Stomach (tissue), 8 donors: ENCODE measurements at regions not wholly inside any gene's neighbourhood (a gene's known extent, or its start where the extent isn't known, plus 50 kb on each side); places are given as distances from the start of the nearest gene placed in this dataset.

Experiments
- DNase-seq, 2 donors: peaks; one replicate each; pipeline versions ENCODE4 v3.0.0 to v3.0.0-alpha.2; 2013 to 2019
- H3K27ac ChIP-seq, 5 donors: fragments of 200-600 bp in 4 of 5; sonication (generic) in 4 of 5; one replicate each; pipeline ENCODE4 v1.5.1; 2013 to 2019; ENCODE audit warnings: mild to moderate bottlenecking in 1 of 5, moderate library complexity in 1 of 5
- H3K27me3 ChIP-seq, 3 donors: fragments of 200-600 bp; sonication (generic); one replicate each; pipeline ENCODE4 v1.5.1; 2017 to 2019; ENCODE audit warnings: mixed run types in 1 of 3
- H3K36me3 ChIP-seq, 4 donors: fragments of 200-600 bp; sonication (generic); 1 replicate in 3 of 4; 2 replicates in 1 of 4; pipeline ENCODE4 v1.5.1; 2016 to 2019
- H3K4me1 ChIP-seq, 4 donors: fragments of 200-600 bp; sonication (generic); one replicate each; pipeline ENCODE4 v1.5.1; 2016 to 2019
- H3K4me3 ChIP-seq, 4 donors: fragments of 200-600 bp; sonication (generic) in 3 of 4; one replicate each; pipeline ENCODE4 v1.5.1; 2016 to 2019; ENCODE audit warnings: mild to moderate bottlenecking in 1 of 4
- H3K9me3 ChIP-seq, 4 donors: fragments of 200-600 bp; sonication (generic); one replicate each; pipeline ENCODE4 v1.5.1; 2016 to 2019
- CTCF ChIP-seq, 7 experiments: fragments of 450-650 bp in 4 of 7; fragments of 200-600 bp in 3 of 7; sonication (generic) in 3 of 7; IDR thresholded peaks; one replicate each; pipeline ENCODE4 v1.5.1; 2016 to 2019; ENCODE audit warnings: antibody characterized with exemption in 7 of 7, control low read depth in 2 of 7, mild to moderate bottlenecking in 1 of 7
- EP300 ChIP-seq: sonication (generic); formaldehyde crosslinking; IDR thresholded peaks from one replicate; pipeline ENCODE4 v1.6.1; 2017; ENCODE audit warnings: antibody characterized with exemption
- POLR2A ChIP-seq, 4 donors: fragments of 450-650 bp; IDR thresholded peaks; one replicate each; pipeline ENCODE4 v1.6.1; 2016; ENCODE audit warnings: antibody characterized with exemption in 4 of 4, control low read depth in 2 of 4, mild to moderate bottlenecking in 1 of 4, moderate library complexity in 1 of 4
- POLR2AphosphoS5 ChIP-seq, 3 donors: sonication (generic); formaldehyde crosslinking; IDR thresholded peaks; one replicate each; pipeline ENCODE4 v1.6.1; 2016; ENCODE audit warnings: antibody characterized with exemption in 3 of 3
- WGBS, 5 donors: extraction: QIAGEN DNeasy Blood & Tissue Kit in 3 of 5; methylation state at CpG; one replicate each; pipeline versions ENCODE4 v1.1.5 to v1.1.7; 2013 to 2018; 5-methylcytosine and 5-hydroxymethylcytosine counted together
- intact Hi-C: fragments of 100-400 bp; cut with DNase I; formaldehyde crosslinking; loops from one replicate; pipeline ENCODE4 v1.15.1; 2023; ENCODE audit warnings: low total_unique reads
- donor health status: healthy with polysubstance abuse.
- donor health status: Bipolar disorder and iron deficiency.
- donor health status: healthy.

DNA sequence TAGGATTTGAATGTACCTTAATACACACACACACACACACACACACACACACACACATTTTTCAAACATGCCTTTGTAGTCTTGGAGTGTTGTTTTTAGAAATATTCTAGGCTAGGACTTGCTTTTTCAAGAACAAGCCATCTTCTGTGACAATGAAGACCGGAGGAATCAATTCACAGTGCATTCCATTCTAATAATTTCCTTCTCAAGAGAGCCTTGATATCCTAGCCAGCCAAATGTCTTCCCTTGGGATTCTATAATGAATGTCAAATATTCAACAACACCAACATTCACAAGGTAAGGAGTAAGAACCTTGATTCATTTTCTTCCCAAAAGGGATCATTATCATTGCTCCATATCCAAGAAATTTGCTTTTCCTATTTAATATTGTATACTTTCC lies 180.3 kb downstream of the SLITRK1 start:
- no peak for TF ChIP-seq EP300
- no peak for TF ChIP-seq CTCF (IDR thresholded peaks at IDR 0.05)
- TF ChIP-seq POLR2AphosphoS5 (IDR thresholded peaks at IDR 0.05): no peak
- TF ChIP-seq POLR2A (IDR thresholded peaks at IDR 0.05): no peak
- no peaks in the 10 kb centered on the region for H3K4me1 ChIP-seq
- WGBS, 5 donors: 69 to 81% (median 75%) methylated on average over 1 of the region's 1 CpG
- H3K36me3 ChIP-seq: no peaks in the 10 kb centered on the region
- no peak overlapping the region for H3K4me3 ChIP-seq
- H3K9me3 ChIP-seq: no peaks in the 10 kb centered on the region
- intact Hi-C loops: no loop called here
- H3K27me3 ChIP-seq: no peaks in the 10 kb centered on the region
- no peak overlapping the region for H3K27ac ChIP-seq
- DNase-seq: no peak

GRCh38 chr13:83692800-83693199 lies 189.5 kb downstream of the SLITRK1 start:
- Histone ChIP-seq H3K4me1 (no peaks in the 10 kb centered on the region), H3K4me3 (no peak overlapping the region), H3K36me3 (no peaks in the 10 kb centered on the region), H3K27me3 (no peaks in the 10 kb centered on the region), H3K9me3 (no peaks in the 10 kb centered on the region), H3K27ac (no peak overlapping the region)
- DNase-seq: no peak
- TF ChIP-seq POLR2A (IDR thresholded peaks at IDR 0.05) (no peak), EP300 (no peak), CTCF (IDR thresholded peaks at IDR 0.05) (no peak), POLR2AphosphoS5 (IDR thresholded peaks at IDR 0.05) (no peak)
- intact Hi-C loops: no loop called here
- WGBS, 5 donors: 73 to 85% (median 77%) methylated on average over 2 of the region's 2 CpGs

DNA sequence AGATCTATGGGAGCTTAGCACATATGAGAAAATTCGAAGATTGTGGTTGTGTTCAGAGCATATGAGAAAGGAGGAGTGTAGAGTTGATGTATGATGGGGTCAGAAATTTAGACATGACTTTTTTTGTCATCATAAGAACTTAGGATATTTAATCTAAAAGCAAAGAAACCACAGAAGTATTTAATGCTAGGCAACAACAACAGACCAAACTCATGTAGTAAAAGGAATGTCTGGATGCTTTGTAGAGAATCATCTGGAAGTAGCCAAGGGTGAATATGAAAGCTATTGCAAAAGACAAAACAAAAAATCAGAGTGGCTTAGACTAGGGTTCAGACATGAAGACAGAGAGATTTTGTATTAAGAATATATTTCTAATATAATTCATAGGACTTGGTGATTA lies 190.3 kb downstream of the SLITRK1 start:
- Histone ChIP-seq H3K4me3 (no peak overlapping the region), H3K36me3 (no peaks in the 10 kb centered on the region), H3K4me1 (no peaks in the 10 kb centered on the region), H3K9me3 (no peaks in the 10 kb centered on the region), H3K27me3 (no peaks in the 10 kb centered on the region), H3K27ac (no peak overlapping the region)
- no peak for DNase-seq
- TF ChIP-seq EP300 (no peak), CTCF (IDR thresholded peaks at IDR 0.05) (no peak), POLR2AphosphoS5 (IDR thresholded peaks at IDR 0.05) (no peak), POLR2A (IDR thresholded peaks at IDR 0.05) (no peak)
- intact Hi-C loops: no loop called here
- 56 to 73% (median 60%) methylated on average over 1 of the region's 1 CpG for WGBS, 5 donors

GRCh38 chr13:83681547-83681946 lies 200.7 kb downstream of the SLITRK1 start:
- Histone ChIP-seq H3K9me3 (no peaks in the 10 kb centered on the region), H3K4me1 (no peaks in the 10 kb centered on the region), H3K27ac (no peak overlapping the region), H3K36me3 (no peaks in the 10 kb centered on the region), H3K27me3 (no peaks in the 10 kb centered on the region), H3K4me3 (no peak overlapping the region)
- intact Hi-C loops: no loop called here
- TF ChIP-seq POLR2A (IDR thresholded peaks at IDR 0.05): no peak
- no peak for TF ChIP-seq POLR2AphosphoS5 (IDR thresholded peaks at IDR 0.05)
- TF ChIP-seq CTCF (IDR thresholded peaks at IDR 0.05): no peak
- TF ChIP-seq EP300: no peak
- 51 to 76% (median 70%) methylated on average over 1 of the region's 1 CpG for WGBS, 5 donors
- DNase-seq: no peak
